ENCODE measurements at regions not wholly inside any gene's neighbourhood (a gene's known extent, or its start where the extent isn't known, plus 50 kb on each side); places are given as distances from the start of the nearest gene placed in this dataset.

GRCh38 chr6:120039664-120040063, 690.1 kb upstream of the MAN1A1 start:
- WGBS (ENCODE audit: extremely low coverage, insufficient read length, low lambda C conversion rate): no CpG with 5 or more reads among the region's 2 CpGs
- no peak overlapping the region for H3K18ac ChIP-seq (ENCODE audit: insufficient read length, low read depth, low read length)
- no peaks in the 10 kb centered on the region for H4K20me1 ChIP-seq (ENCODE audit: control insufficient read depth, insufficient read depth, insufficient read length)
- H2BK120ac ChIP-seq (ENCODE audit: low read depth, low read length, poor library complexity, severe bottlenecking): no peak overlapping the region
- no peaks in the 10 kb centered on the region for H3K79me2 ChIP-seq (ENCODE audit: insufficient read depth, low read length)
- H3K4me3 Mint-ChIP-seq: no peak overlapping the region
- no peaks in the 10 kb centered on the region for H3K27me3 Mint-ChIP-seq (ENCODE audit: low read depth)
- no peaks in the 10 kb centered on the region for H3K27me3 ChIP-seq (ENCODE audit: insufficient read depth, low read length)
- H3K4me1 Mint-ChIP-seq: no peaks in the 10 kb centered on the region
- no peak overlapping the region for H3K56ac ChIP-seq (ENCODE audit: insufficient read length, low read depth, low read length)
- no peaks in the 10 kb centered on the region for H3K23me2 ChIP-seq (ENCODE audit: insufficient read length, low read depth, low read length, poor library complexity, severe bottlenecking)
- no peak overlapping the region for H4K91ac ChIP-seq (ENCODE audit: insufficient read length, low read depth, low read length)
- H2AK5ac ChIP-seq (ENCODE audit: insufficient read length, low read length): no peak overlapping the region
- H3K79me1 ChIP-seq (ENCODE audit: insufficient read depth, low read depth, low read length, poor library complexity, severe bottlenecking): no peaks in the 10 kb centered on the region
- H2BK15ac ChIP-seq (ENCODE audit: low read depth, low read length): no peak overlapping the region
- no peak for DNase-seq
- no peak overlapping the region for H3K4ac ChIP-seq (ENCODE audit: low read depth, low read length)
- H3K9me3 ChIP-seq (ENCODE audit: control insufficient read depth, low read depth, low read length): no peaks in the 10 kb centered on the region
- H3K4me1 ChIP-seq (ENCODE audit: insufficient read depth, low read length): no peaks in the 10 kb centered on the region
- H3K23ac ChIP-seq (ENCODE audit: insufficient read length, low read depth, low read length): no peak overlapping the region
- no peak overlapping the region for H2BK5ac ChIP-seq (ENCODE audit: insufficient read length, low read length)
- H3K27ac ChIP-seq (ENCODE audit: insufficient read length, low read depth, low read length): no peak overlapping the region
- H3K27ac Mint-ChIP-seq: no peak overlapping the region
- no peak overlapping the region for H3T11ph ChIP-seq (ENCODE audit: low read length)
- H3K36me3 Mint-ChIP-seq (ENCODE audit: insufficient read depth in 1 of 3, low read depth in 3 of 3): no peaks in the 10 kb centered on the region
- no peak overlapping the region for H2AFZ ChIP-seq (ENCODE audit: low read length)
- H2BK20ac ChIP-seq (ENCODE audit: low read depth, low read length, poor library complexity, severe bottlenecking): no peak overlapping the region
- H3K9me3 Mint-ChIP-seq: no peaks in the 10 kb centered on the region
- no peak overlapping the region for H3K14ac ChIP-seq (ENCODE audit: insufficient read depth, low read length)
- no peak overlapping the region for H4K5ac ChIP-seq (ENCODE audit: insufficient read length, low read depth, low read length)
- H3K4me2 ChIP-seq (ENCODE audit: insufficient read depth, insufficient read length, low read length): no peak overlapping the region
- no peak overlapping the region for H4K8ac ChIP-seq (replicated peaks; ENCODE audit: insufficient read length, low read depth, low read length)
- TF ChIP-seq CTCF (conservative IDR thresholded peaks at IDR 0.05): no peak
- H3K9ac ChIP-seq (ENCODE audit: extremely low read depth, insufficient read length, low read length): no peak overlapping the region
- H2BK12ac ChIP-seq (ENCODE audit: insufficient read length, low read depth, low read length): no peak overlapping the region

All from H9 (cell line).